GM18909 (cell line): ENCODE measurements at regions not wholly inside any gene's neighbourhood (a gene's known extent, or its start where the extent isn't known, plus 50 kb on each side); places are given as distances from the start of the nearest gene placed in this dataset.

ENCODE experiments used
- ATAC-seq: cut with Tn5 transposase; IDR thresholded peaks from one replicate; pipeline ENCODE4 v1.9.1; 2021; ENCODE audit warnings: mild to moderate bottlenecking; ENCODE audit not compliant: unreplicated experiment, poor library complexity

DNA sequence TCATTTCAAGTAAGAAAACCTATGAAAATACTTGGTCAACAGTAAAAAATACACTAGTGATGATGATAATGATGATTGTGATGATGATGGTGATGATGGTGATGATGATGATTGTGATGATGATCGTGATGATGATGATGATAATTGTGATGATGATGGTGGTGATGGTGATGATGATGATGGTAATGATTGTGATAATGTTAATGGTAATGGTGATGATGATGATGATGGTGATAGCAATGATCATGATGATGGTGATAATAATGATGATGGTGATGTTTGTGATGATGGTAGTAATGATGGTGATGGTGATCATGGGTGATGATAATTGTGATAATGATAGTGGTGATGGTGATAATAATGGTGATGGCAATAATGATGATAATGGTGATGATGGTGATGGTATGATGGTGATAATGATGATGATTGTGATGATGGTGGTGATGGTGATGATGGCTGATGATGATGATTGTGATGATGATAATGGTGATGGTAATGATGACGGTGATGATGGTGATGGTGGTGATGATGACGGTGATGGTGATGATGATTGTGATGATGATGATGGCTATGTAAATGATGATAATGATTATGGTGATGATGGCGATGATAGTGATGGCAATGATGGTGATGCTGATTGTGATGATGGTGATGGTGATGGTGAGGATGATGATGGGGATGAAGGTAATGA lies 62.1 kb downstream of the VCX3A start:
- no peak for ATAC-seq

GRCh38 chrX:6468706-6469105 lies 66.2 kb downstream of the VCX3A start:
- ATAC-seq = no peak

GRCh38 chrX:6465756-6466155 lies 69.2 kb downstream of the VCX3A start:
- ATAC-seq = no peak

DNA sequence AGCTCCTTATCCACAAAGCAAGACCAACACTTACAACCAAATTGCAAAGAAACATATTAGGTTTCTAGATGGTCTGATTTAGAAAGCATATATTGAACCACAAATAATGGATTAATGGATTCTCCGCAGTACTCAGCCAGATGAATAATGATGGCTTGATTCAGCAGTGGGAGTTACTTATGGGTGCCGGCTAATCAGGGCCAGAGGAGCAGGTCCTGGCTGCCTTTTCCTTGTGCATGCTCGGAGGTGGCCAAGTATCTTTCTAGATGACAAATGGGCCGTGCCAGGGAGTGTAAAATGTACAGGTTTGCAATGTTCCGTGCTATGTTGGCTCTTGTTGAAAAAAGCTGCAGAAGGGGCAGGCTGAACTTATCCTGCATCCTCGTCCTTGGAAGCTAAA lies 70.2 kb downstream of the VCX3A start:
- no peak for ATAC-seq

DNA sequence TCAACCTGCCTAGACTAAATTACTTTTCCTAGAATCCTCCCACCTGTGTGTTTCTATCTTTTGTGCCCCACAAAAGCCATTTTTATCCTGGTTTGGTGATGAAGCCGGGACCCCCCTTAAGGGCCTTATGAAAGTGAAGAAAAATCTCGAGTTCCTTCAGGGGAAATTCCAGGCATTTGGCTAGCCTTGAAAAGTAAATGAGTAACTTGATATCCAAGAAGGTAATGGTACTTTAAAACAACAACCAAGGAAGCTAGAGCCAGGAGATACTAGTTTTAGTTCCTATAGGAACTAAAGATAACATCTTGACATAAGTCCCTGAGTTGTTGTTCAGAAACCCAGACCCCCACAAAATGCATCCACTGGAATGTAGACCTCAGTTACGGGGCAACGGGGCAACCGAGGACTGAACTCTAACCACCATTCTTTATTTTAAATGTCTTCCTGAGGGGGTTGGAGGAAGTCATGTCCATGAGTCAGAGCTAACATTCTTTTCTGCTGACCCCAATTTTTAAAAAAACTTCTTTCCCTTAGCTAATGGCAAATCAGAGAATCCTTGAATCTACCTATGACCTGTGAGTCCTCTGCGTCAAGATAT lies 73.9 kb downstream of the VCX3A start:
- ATAC-seq = no peak

- ATAC-seq = no peak
Observed at GRCh38 chrX:6456196-6456595, 78.7 kb downstream of the VCX3A start.

DNA sequence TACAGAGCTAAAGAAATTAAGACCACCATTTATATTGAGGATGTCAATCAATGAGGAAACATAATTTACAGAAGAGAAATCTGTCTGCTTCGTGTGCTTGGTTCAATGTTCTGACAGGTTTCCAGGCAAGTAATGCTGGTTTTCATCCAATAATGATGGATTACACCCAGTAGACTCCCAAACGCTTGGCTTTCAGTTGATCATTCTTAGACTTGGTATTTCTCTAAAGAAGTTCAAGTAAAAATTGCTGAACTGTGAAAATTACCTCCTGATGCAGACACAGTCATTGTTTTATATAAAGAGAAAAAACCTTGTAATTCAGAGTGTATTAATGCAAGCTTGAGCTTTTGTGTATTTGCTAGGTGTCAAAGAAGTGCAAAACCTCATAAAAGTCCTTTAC lies 85.0 kb downstream of the VCX3A start:
- no peak for ATAC-seq

GRCh38 chrX:6448003-6448402 lies 86.9 kb downstream of the VCX3A start:
- ATAC-seq = no peak

DNA sequence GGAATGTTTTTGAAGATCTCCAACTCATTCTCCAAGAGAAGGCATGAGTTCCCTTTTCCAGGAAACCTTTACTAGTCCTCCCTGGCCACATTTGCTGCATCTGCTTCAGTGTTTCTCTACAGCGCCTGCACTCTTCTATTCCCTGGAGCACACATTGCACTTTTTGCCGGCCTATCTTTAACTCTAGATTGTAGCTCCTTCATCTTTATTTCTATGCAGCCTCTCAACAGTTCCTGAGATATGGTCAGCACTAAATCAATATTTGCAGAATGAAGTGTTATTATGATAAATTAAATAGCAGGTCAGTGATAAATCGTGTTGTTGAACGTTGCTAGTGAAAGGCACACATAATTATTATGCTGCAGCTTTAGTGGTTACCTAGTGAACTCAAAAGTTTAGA lies 88.3 kb downstream of the VCX3A start:
- no peak for ATAC-seq

- no peak for ATAC-seq
Observed at GRCh38 chrX:6440648-6441047, 94.3 kb downstream of the VCX3A start.

DNA sequence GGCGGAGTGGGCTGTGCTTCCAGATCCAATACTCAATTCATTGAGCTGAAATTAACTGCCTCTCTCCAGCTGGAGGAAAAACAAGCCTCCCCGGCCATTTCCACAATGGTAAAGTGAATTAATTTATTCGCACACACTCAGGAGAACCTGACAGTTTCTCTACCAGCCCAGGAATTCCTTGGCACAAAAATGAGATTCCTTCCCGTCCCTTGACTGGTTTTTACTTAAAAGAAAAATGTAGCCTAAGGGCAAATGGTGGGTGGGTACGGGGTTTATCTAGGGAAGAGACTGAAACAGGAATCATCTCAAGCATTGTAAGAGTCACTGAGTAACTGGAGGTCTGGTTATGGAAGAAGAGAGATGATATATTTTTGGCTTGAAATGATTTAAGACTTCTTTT lies 102.7 kb downstream of the VCX3A start:
- no peak for ATAC-seq

- no peak for ATAC-seq
Observed at GRCh38 chrX:6407542-6407941, 127.4 kb downstream of the VCX3A start.

DNA sequence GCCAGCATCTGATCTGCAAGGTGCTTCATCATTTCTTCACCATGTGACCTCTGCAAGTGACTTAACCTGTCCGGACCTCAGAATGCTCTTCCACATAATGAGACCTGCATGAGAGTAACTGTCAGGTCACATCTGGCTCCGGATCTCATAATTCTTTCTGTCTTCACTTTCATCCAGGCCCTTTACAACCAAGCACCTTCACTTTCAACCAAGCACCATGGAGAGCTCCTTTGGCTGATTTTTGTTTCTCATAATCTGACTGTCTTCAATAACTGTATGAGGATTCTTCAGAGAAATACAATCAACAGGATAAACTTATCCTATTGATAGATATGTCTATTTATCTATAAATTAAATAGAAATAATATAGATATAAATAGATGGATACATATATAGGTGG lies 148.1 kb downstream of the VCX3A start:
- ATAC-seq = no peak

DNA sequence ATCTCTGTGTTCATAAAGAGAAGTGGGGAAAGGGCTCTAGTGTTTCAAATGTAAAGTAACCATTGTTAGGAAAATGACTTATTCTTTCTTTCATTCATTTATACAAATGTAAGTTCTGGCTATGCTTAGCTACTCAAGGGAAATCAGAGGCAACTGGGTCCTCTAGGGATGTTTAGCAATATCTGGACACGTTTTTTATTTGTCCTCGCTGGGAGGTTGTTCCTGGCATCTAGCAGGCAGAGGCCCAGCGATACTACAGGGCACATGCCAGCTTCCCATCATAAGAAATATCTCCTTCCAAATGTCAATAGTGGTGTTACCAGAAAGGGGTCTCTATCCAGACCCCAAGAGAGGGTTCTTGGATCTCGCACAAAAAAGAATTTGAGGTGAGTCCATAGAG lies 150.0 kb downstream of the VCX3A start:
- no peak for ATAC-seq

GRCh38 chrX:6384371-6384770 lies 150.5 kb downstream of the VCX3A start:
- ATAC-seq = no peak

DNA sequence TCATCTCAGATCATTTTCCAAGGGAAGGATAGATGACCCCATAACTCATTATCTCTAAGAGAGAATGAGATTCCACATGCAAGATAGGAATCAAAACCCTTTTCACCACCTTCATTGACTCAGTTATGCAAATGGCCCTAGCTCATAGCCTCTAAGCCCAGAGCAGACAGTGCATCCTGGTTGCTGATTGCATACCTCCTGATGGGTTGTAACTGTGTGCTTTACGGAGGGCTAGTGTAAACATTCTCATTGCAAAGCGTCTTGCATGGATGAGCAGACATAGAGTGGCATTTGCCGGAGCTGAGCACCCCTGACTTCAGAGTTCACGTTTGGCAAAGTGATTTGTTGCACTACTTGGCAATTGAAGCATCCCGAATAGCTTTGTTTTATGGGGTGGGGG lies 151.0 kb downstream of the VCX3A start:
- ATAC-seq = no peak

DNA sequence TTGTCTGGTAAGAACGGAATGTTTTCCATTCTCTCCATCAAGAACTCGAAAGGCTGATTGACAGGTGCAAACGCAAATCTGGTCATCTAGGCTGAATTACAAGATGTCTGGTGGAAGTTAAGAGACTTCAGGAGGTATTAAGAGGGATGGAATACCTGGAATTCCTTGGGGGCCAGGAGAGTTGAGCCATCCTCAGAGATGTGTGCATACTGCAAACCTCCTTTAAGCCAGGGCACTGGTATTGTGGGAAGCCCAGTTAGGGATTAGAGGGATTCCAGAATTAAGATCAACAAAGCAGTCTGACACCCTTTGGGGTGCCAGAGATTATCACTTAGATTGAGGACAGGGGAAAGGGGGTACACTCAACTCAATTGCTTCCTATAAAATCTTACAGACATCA lies 151.4 kb downstream of the VCX3A start:
- ATAC-seq = no peak

DNA sequence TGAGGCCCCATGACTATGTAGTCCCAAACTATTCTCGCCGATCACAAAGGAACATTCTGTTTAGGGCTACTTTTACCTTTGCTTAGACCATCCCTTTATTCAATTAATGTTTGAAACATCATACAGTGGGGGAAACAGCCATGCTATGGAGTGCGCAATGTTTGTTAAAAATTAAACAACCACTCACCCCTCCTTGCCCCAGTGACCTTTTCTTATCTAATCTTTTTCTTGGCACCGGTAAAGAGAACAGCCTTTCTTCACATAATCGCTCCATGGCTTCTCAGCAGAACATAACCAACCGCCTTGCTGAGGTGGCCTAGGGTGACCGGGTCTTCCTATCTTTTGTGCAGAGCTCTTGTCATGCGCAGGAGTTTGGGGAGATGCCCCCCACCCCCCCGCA lies 152.6 kb downstream of the VCX3A start:
- no peak for ATAC-seq

DNA sequence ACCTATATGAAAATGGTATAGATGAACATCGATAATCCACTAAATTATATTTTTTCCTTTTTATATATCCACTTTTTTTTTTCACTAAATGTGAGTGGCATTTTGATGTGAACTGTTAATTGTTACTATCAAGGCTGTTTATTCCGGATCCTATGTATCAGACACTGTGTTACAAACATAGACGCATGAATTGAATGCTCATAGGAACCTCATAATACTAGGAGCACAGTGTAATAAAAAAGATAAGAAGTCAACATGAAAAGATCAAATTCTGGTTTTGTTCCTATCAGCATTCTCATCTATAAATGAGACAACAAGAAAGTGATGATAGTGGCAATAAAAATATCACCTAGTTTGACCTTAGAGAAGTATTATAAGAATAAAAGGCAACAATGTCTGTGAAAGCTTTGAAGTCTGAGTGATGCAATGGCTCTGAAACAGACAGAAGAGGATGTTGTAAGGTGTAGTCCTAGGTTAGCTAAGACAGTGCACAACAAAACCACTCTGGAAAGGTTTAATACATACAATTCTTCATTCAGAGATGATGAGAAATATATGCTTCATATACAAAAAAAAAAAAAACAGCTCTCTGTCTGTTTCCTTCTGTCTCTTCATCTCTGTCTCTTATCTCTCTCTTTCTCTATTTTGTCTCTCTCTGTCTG lies 148.6 kb upstream of the NLGN4X start:
- ATAC-seq = no peak

GRCh38 chrX:6374556-6374955 lies 145.9 kb upstream of the NLGN4X start:
- no peak for ATAC-seq

- ATAC-seq = no peak
Observed at GRCh38 chrX:6372981-6373380, 144.3 kb upstream of the NLGN4X start.

DNA sequence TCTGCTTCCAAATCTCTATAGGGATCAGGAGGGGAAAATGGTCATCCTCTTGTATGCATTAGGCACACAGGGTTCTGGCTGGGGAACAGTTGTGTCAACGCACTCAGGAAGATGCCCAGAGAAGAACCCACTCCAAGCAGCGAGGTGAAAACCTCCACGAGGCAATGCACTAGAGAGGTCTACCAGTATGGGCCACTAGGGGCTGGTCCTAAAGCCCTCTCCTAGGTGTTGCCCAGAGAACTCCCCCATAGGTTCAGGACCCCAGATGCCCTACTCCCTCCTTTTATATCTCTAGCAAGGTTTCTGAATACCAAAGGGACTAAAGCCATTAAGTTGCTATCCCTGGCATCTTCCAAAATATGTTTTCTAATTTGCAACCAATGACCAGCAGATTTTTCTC lies 142.7 kb upstream of the NLGN4X start:
- no peak for ATAC-seq
